Lower leg skin (tissue), 3 donors: ENCODE measurements at regions not wholly inside any gene's neighbourhood (a gene's known extent, or its start where the extent isn't known, plus 50 kb on each side); places are given as distances from the start of the nearest gene placed in this dataset.

Experiments used
- CTCF ChIP-seq, 3 donors: fragments of 450-650 bp; IDR thresholded peaks; one replicate each; pipeline ENCODE4 v1.5.1; 2016; ENCODE audit warnings: antibody characterized with exemption in 3 of 3, mild to moderate bottlenecking in 3 of 3, moderate library complexity in 2 of 3
- POLR2A ChIP-seq, 2 donors: fragments of 450-650 bp; IDR thresholded peaks; one replicate each; pipeline ENCODE4 v1.6.1; 2016 to 2017; ENCODE audit warnings: antibody characterized with exemption in 2 of 2, mild to moderate bottlenecking in 1 of 2, moderate library complexity in 1 of 2

- no peak for TF ChIP-seq CTCF (IDR thresholded peaks at IDR 0.05)
- no peak for TF ChIP-seq POLR2A (IDR thresholded peaks at IDR 0.05)
These were observed 207.7 kb downstream of the RAP2B start for GRCh38 chr3:153369561-153370374.
